Stimulated activated effector memory CD8-positive, alpha-beta T cell treated with anti-CD3 and anti-CD28 coated beads, Interleukin-12 subunit alpha, Interleukin-12 subunit beta, amount 100 ng/mL, for 72 hours (primary cell): ENCODE measurements at regions not wholly inside any gene's neighbourhood (a gene's known extent, or its start where the extent isn't known, plus 50 kb on each side); places are given as distances from the start of the nearest gene placed in this dataset.
"Not testable (repeated sequence)": the region's sequence is repeated elsewhere in the genome, so short reads cannot be mapped to it uniquely, and the experiment has no call there.

Experiments
- ATAC-seq: fragments of 150-1000 bp; cut with Tn5 transposase; 2 replicates; pipeline ENCODE4 v1.10.0; 2021
- DNase-seq, 2 donors: peaks; one replicate each; pipeline ENCODE4 v3.0.0; 2021 to 2022; ENCODE audit warnings: low spot score in 2 of 2
- H3K27ac Mint-ChIP-seq: one replicate; pipeline ENCODE4 v1.8.0; 2022; ENCODE audit warnings: mild to moderate bottlenecking, mixed read lengths
- H3K36me3 Mint-ChIP-seq: one replicate; pipeline ENCODE4 v1.8.0; 2022; ENCODE audit warnings: mild to moderate bottlenecking, mixed read lengths
- H3K4me1 Mint-ChIP-seq: one replicate; pipeline ENCODE4 v1.8.0; 2022; ENCODE audit warnings: mixed read lengths
- H3K4me3 Mint-ChIP-seq: one replicate; pipeline ENCODE4 v1.8.0; 2022; ENCODE audit warnings: mild to moderate bottlenecking, mixed read lengths
- H3K9me3 Mint-ChIP-seq: one replicate; pipeline ENCODE4 v1.8.0; 2022; ENCODE audit warnings: mixed read lengths

GRCh38 chr3:87564438-87564837 is 288.1 kb upstream of the POU1F1 start:
- H3K27ac Mint-ChIP-seq: no peak overlapping the region
- no peak for ATAC-seq
- H3K36me3 Mint-ChIP-seq: no peaks in the 10 kb centered on the region

GRCh38 chr3:87563712-87564111 is 287.3 kb upstream of the POU1F1 start:
- Mint-ChIP-seq H3K9me3 (no peaks in the 10 kb centered on the region), H3K4me3 (no peak overlapping the region), H3K36me3 (no peaks in the 10 kb centered on the region), H3K27ac (no peak overlapping the region), H3K4me1 (no peaks in the 10 kb centered on the region)
- no peak for DNase-seq
- no peak for ATAC-seq

More at GRCh38 chr3:87564438-87564837, 288.1 kb upstream of the POU1F1 start:
- DNase-seq: no peak
- Mint-ChIP-seq H3K4me1 (no peaks in the 10 kb centered on the region), H3K9me3 (no peaks in the 10 kb centered on the region), H3K4me3 (no peak overlapping the region)

- Mint-ChIP-seq H3K27ac (no peak overlapping the region), H3K9me3 (no peaks in the 10 kb centered on the region), H3K4me3 (no peak overlapping the region), H3K4me1 (no peaks in the 10 kb centered on the region), H3K36me3 (no peaks in the 10 kb centered on the region)
- no peak for DNase-seq
- no peak for ATAC-seq
Measured at GRCh38 chr3:87558492-87558891, 282.1 kb upstream of the POU1F1 start.

GRCh38 chr3:87555290-87555689 is 278.9 kb upstream of the POU1F1 start:
- H3K4me3 Mint-ChIP-seq: no peak overlapping the region
- H3K36me3 Mint-ChIP-seq: no peaks in the 10 kb centered on the region
- no peaks in the 10 kb centered on the region for H3K9me3 Mint-ChIP-seq
- H3K27ac Mint-ChIP-seq: no peak overlapping the region
- ATAC-seq (no peak), DNase-seq (no peak)
- H3K4me1 Mint-ChIP-seq: no peaks in the 10 kb centered on the region

- H3K36me3 Mint-ChIP-seq: no peaks in the 10 kb centered on the region
- no peak overlapping the region for H3K27ac Mint-ChIP-seq
- no peak overlapping the region for H3K4me3 Mint-ChIP-seq
- no peak for ATAC-seq
- no peak for DNase-seq
- no peaks in the 10 kb centered on the region for H3K4me1 Mint-ChIP-seq
- H3K9me3 Mint-ChIP-seq: no peaks in the 10 kb centered on the region
Measured at GRCh38 chr3:87553058-87553457, 276.7 kb upstream of the POU1F1 start.

GRCh38 chr3:87550892-87551291 is 274.5 kb upstream of the POU1F1 start:
- Mint-ChIP-seq H3K9me3 (no peaks in the 10 kb centered on the region), H3K27ac (no peak overlapping the region), H3K36me3 (no peaks in the 10 kb centered on the region), H3K4me1 (no peaks in the 10 kb centered on the region), H3K4me3 (no peak overlapping the region)
- DNase-seq: no peak
- ATAC-seq: no peak

- Mint-ChIP-seq H3K27ac (no peak overlapping the region), H3K4me3 (no peak overlapping the region), H3K9me3 (no peaks in the 10 kb centered on the region), H3K4me1 (no peaks in the 10 kb centered on the region), H3K36me3 (no peaks in the 10 kb centered on the region)
- DNase-seq: no peak
- ATAC-seq: no peak
Measured at GRCh38 chr3:87549208-87549607, 272.8 kb upstream of the POU1F1 start.

- H3K27ac Mint-ChIP-seq: no peak overlapping the region
- H3K36me3 Mint-ChIP-seq: no peaks in the 10 kb centered on the region
- DNase-seq (no peak), ATAC-seq (no peak)
- no peak overlapping the region for H3K4me3 Mint-ChIP-seq
- no peaks in the 10 kb centered on the region for H3K9me3 Mint-ChIP-seq
- H3K4me1 Mint-ChIP-seq: no peaks in the 10 kb centered on the region
Measured at GRCh38 chr3:87548271-87548670, 271.9 kb upstream of the POU1F1 start.

GRCh38 chr3:87546216-87546615 is 269.8 kb upstream of the POU1F1 start:
- Mint-ChIP-seq H3K27ac (no peak overlapping the region), H3K4me3 (no peak overlapping the region), H3K4me1 (no peaks in the 10 kb centered on the region), H3K9me3 (no peaks in the 10 kb centered on the region), H3K36me3 (no peaks in the 10 kb centered on the region)
- DNase-seq (no peak), ATAC-seq (no peak)

GRCh38 chr3:87543408-87543807 is 267.0 kb upstream of the POU1F1 start:
- ATAC-seq, H3K4me1 Mint-ChIP-seq, H3K4me3 Mint-ChIP-seq, H3K36me3 Mint-ChIP-seq, H3K9me3 Mint-ChIP-seq, H3K27ac Mint-ChIP-seq, DNase-seq: not testable (repeated sequence)

- Mint-ChIP-seq H3K36me3 (no peaks in the 10 kb centered on the region), H3K9me3 (peaks cover 2% of the 10 kb centered on the region), H3K27ac (no peak overlapping the region), H3K4me1 (no peaks in the 10 kb centered on the region), H3K4me3 (no peak overlapping the region)
- no peak for DNase-seq
- ATAC-seq: no peak
Measured at GRCh38 chr3:87541723-87542122, 265.3 kb upstream of the POU1F1 start.

- not testable (repeated sequence) for H3K36me3 Mint-ChIP-seq, H3K4me3 Mint-ChIP-seq, H3K9me3 Mint-ChIP-seq, H3K27ac Mint-ChIP-seq, DNase-seq, ATAC-seq, H3K4me1 Mint-ChIP-seq
Measured at GRCh38 chr3:87538722-87539121, 262.3 kb upstream of the POU1F1 start.

- DNase-seq: no peak
- Mint-ChIP-seq H3K4me3 (no peak overlapping the region), H3K36me3 (no peaks in the 10 kb centered on the region), H3K9me3 (no peaks in the 10 kb centered on the region), H3K27ac (no peak overlapping the region), H3K4me1 (no peaks in the 10 kb centered on the region)
- ATAC-seq: no peak
Measured at GRCh38 chr3:87509401-87509800, 233.0 kb upstream of the POU1F1 start.

- Mint-ChIP-seq H3K9me3 (no peaks in the 10 kb centered on the region), H3K4me3 (no peak overlapping the region), H3K27ac (no peak overlapping the region), H3K36me3 (no peaks in the 10 kb centered on the region), H3K4me1 (no peaks in the 10 kb centered on the region)
- ATAC-seq (no peak), DNase-seq (no peak)
Measured at GRCh38 chr3:87508921-87509320, 232.5 kb upstream of the POU1F1 start.

GRCh38 chr3:87507753-87508152 is 231.4 kb upstream of the POU1F1 start:
- H3K4me3 Mint-ChIP-seq: no peak overlapping the region
- DNase-seq (no peak), ATAC-seq (no peak)
- no peaks in the 10 kb centered on the region for H3K9me3 Mint-ChIP-seq
- no peaks in the 10 kb centered on the region for H3K4me1 Mint-ChIP-seq
- H3K27ac Mint-ChIP-seq: no peak overlapping the region
- H3K36me3 Mint-ChIP-seq: no peaks in the 10 kb centered on the region

- Mint-ChIP-seq H3K4me1 (no peaks in the 10 kb centered on the region), H3K9me3 (no peaks in the 10 kb centered on the region), H3K27ac (no peak overlapping the region), H3K4me3 (no peak overlapping the region), H3K36me3 (no peaks in the 10 kb centered on the region)
- no peak for ATAC-seq
- DNase-seq: no peak
Measured at GRCh38 chr3:87503900-87504498, 227.6 kb upstream of the POU1F1 start.

GRCh38 chr3:87501076-87501475 is 224.7 kb upstream of the POU1F1 start:
- H3K4me3 Mint-ChIP-seq: no peak overlapping the region
- DNase-seq (no peak), ATAC-seq (no peak)
- H3K4me1 Mint-ChIP-seq: no peaks in the 10 kb centered on the region
- no peaks in the 10 kb centered on the region for H3K36me3 Mint-ChIP-seq
- H3K27ac Mint-ChIP-seq: no peak overlapping the region
- no peaks in the 10 kb centered on the region for H3K9me3 Mint-ChIP-seq
